Retinal pigment epithelial cell (primary cell): ENCODE measurements at regions not wholly inside any gene's neighbourhood (a gene's known extent, or its start where the extent isn't known, plus 50 kb on each side); places are given as distances from the start of the nearest gene placed in this dataset.

Experiments used
- DNase-seq: peaks from one replicate; pipeline ENCODE4 v3.0.0-alpha.2; 2010; ENCODE audit warnings: low read depth
- H3K4me3 ChIP-seq: 2 replicates; pipeline ENCODE4 v1.5.1; 2011; ENCODE audit warnings: mild to moderate bottlenecking, low read length, control low read depth, moderate library complexity
- TF ChIP-seq, protein P1 (sequence below): conservative IDR thresholded peaks from 2 replicates; pipeline ENCODE4 v1.5.1; 2011; ENCODE audit warnings: low read depth, low read length, control low read depth, inconsistent platforms

DNA sequence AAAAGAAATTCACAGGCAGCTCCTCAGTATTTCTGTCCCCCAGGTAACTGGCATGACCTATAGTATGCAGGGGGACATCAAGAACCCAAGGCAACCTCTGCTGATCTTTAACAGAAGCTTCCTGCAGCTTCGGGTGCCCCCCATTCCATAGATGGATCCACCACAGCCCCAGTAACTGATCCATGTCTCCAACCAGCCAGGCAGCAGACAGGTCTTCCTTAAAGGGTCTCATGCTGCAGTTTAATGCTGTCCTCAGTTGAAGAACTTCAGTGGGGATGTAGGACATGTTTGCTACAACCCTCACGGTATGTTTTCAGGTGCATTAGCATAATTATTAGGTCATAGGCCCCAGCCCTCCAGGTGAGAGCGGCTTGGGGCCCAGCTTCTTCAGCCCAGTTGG, 90.9 kb upstream of the OLIG2 start:
- TF ChIP-seq, protein P1, sequence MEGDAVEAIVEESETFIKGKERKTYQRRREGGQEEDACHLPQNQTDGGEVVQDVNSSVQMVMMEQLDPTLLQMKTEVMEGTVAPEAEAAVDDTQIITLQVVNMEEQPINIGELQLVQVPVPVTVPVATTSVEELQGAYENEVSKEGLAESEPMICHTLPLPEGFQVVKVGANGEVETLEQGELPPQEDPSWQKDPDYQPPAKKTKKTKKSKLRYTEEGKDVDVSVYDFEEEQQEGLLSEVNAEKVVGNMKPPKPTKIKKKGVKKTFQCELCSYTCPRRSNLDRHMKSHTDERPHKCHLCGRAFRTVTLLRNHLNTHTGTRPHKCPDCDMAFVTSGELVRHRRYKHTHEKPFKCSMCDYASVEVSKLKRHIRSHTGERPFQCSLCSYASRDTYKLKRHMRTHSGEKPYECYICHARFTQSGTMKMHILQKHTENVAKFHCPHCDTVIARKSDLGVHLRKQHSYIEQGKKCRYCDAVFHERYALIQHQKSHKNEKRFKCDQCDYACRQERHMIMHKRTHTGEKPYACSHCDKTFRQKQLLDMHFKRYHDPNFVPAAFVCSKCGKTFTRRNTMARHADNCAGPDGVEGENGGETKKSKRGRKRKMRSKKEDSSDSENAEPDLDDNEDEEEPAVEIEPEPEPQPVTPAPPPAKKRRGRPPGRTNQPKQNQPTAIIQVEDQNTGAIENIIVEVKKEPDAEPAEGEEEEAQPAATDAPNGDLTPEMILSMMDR, result no peak
- no peak for DNase-seq
- no peak overlapping the region for H3K4me3 ChIP-seq

DNA sequence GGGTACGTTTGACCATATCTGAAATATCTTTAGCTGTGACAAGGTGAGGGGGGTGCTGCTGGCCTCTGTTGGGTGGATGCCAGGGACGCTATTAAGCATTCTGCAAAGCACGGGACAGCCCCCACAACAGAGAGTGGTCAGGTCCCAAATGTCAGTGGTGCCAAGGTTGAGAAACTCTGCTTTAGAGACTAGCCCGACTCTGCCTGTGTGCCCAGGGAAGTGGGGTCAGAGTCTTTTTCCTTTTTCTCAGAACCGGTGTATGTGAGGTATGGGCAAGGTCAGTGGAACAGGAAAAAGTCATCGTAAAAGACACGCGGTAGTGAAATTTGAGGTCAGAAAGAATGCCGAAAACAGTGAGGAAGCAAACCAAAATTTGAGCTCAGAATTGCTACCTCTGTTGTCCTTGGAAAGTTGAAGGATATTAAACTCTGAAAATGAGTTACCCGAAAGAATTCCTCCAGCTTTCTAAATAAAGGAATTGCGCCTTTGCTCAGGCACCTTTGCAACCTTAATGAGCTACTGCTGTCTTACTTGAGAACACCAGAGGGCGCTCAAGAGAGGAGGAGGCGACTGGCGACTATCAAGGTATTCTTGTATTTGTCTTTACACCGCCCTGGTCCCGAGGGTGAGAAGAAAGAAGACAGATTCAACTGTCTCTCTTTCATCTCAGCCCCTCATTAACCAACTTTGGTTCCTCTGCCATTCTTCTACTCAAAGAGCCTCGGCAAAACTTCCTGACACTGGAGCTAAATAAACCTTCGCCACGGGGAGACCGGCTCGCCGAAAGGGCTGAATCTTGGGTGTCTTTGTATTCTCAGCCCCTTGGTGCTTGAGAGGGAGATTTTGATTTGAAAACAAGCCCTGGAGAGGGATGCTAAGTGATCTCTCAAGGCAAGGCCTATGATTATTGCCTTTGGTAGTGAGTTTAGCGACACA, 85.4 kb upstream of the OLIG2 start:
- no peak for DNase-seq
- TF ChIP-seq, protein P1, result peak; percentile 83
- no peak overlapping the region for H3K4me3 ChIP-seq

DNA sequence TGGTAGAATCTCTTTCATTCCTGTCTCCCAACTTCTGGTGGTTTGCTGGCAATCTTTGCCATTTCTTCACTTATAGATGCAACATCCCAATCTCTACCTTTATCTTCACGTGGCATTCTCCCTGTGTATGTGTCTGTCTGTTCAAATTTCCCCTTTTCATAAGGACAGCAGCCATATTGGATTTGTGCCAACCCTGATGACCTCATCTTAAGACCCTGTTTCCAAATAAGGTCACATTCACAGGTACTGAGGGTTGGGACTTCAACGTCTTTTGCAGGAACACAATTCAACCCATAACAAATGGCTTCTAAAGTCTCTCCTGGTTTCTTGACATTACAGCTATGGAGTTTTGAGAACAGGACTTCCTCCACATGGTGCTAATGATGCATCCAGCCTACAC, 84.5 kb upstream of the OLIG2 start:
- no peak for DNase-seq
- TF ChIP-seq, protein P1, result no peak
- H3K4me3 ChIP-seq, result no peak overlapping the region

DNA sequence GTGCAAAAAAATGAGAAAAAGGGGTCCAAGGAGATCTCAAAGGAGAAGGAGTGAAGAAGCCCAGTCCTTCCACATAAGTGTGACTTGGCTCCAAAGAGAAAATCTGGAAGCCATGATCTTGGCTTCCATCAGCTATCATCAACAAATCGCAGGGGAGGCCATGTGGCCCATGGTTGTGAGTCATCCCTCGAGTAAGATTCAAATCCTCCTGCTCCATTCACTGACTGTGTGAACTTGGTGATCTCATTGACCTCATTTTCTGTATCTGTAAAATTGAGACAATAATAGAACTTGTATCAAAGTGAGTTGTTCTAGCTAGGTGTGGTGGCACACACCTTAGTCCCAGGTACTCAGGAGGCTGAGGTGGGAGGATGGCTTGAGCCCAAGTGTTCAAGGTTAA, 79.1 kb upstream of the OLIG2 start:
- DNase-seq, result no peak
- TF ChIP-seq, protein P1, result no peak
- H3K4me3 ChIP-seq, result no peak overlapping the region

DNA sequence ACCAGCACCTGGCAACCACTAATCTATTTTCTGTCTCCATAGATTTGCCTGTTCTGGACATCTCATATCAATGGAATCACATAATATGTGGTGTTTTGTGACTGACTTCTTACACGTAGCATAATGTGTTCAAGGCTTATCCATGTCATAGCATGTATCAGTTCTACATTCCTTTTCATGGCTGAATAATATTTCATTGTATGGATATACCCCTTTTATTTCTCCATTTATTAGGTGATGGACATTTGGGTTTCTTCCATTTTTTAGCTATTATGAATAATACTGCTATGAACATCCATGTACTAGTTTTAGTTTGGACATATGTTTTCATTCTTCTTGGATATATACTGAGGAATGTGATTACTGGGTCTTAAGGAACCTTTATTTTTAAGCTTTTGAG, 78.0 kb upstream of the OLIG2 start:
- DNase-seq, result no peak
- TF ChIP-seq, protein P1, result no peak
- H3K4me3 ChIP-seq, result no peak overlapping the region

DNA sequence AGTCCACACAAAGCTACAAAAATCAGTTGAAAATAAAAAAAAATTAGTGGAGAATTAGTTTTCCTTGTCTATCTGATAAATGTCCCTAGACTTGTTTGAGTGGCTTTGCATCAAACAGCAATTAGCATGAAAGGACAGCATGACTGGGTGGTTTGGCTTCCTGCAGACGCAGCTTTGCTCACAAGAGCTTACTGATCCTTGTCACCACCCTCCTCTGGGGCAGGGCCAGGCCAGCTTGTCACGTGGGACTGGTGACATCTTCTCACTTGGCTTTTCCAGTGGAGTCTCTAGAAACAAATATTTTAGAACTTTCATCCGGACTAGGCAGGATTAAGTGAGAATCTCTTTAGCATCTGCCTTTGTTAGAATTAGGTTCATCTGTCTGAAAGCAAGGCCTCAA, 76.0 kb upstream of the OLIG2 start:
- DNase-seq, result no peak
- no peak overlapping the region for H3K4me3 ChIP-seq
- TF ChIP-seq, protein P1, result no peak

DNA sequence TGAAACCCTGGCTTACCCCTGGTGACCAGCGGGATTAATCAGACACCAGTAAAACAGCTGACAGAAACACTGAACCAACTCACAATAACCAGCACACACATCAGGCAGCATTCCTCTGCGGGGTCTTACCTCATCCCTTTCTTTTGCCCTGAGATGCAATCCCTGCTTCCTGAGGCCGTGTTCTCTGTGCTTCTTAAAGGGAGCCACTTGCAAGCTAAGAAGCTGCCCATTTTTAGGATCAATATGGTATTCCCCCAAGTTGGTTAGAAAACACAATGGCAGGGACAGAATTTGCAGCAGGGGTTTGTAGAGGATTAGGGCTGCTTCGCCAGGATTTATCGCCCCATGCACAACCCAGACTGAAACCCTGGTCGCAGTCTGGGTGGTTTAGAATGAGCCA, 74.7 kb upstream of the OLIG2 start:
- TF ChIP-seq, protein P1, result no peak

More for the DNA sequence above, 74.7 kb upstream of the OLIG2 start:
- no peak for DNase-seq
- H3K4me3 ChIP-seq, result no peak overlapping the region
